ENCODE measurements at regions not wholly inside any gene's neighbourhood (a gene's known extent, or its start where the extent isn't known, plus 50 kb on each side); places are given as distances from the start of the nearest gene placed in this dataset.

DNA sequence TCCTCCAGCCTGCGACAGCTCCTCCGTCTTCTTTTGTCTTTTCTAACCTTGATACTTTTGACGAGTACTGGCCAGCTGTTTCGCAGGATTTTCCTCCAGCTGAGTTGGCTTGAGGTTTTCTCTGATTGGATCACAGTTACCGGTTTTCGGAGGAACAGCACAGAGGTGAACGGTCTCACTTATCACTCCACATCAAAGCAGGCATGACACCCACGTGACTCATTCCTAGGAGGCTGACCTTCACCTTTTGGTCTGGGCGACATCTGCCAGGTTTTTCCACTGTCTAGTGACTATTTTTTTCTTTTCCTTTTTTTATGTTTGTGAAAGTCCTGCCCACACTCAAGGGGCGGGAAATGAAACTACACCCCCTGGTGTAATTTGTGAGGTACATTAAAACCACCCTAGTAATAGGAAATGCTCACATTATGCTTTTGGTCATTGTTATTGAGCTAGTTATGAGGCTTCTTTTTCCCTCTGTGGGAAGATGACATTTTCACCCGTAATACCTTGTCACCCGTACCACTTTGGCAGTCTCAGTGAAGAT, 319.2 kb downstream of the GADD45G start:
- DNase-seq (ENCODE audit: insufficient read length, low spot score) (no peak), FAIRE-seq (no peak)

DNA sequence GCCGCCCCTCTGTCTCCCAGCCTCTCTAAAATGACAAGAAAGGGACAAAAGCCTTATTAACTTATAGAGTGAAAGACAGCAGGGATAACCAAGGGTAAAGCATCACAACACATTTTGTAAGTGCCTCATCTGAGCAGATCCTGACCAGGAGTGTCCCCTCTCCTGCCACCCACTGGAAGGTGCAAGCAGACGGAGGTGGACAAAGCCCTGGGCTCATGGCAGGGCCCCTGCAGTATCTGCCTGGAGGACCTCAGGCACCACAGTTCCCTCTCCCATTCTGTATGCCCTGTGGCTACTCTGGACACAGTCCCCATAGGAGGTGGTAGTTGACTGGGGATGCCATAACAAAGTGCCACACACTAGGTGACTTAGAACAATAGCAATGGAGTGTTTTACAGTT, 319.8 kb downstream of the GADD45G start:
- DNase-seq (ENCODE audit: insufficient read length, low spot score) (no peak), FAIRE-seq (no peak)

DNA sequence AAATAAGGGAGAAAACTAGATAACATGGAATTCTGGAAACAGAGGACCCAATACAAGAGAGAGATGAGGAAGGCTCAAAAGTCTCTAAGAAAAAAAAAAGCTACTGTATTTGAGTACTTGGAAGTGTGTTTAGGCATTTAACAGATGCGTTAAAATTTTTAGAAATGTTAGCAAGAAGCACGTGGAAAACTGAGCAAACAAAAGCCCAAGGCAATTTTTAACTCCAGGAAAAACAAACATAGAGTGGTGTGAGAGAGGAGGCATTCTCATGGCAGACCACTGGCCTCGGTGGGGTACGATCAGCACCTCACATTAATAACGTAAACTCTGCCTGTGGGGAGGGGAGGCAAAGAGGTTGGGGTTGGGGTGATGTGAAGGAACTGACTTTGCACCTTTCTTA, 321.4 kb downstream of the GADD45G start:
- DNase-seq (ENCODE audit: insufficient read length, low spot score), result no peak
- no peak for FAIRE-seq

DNA sequence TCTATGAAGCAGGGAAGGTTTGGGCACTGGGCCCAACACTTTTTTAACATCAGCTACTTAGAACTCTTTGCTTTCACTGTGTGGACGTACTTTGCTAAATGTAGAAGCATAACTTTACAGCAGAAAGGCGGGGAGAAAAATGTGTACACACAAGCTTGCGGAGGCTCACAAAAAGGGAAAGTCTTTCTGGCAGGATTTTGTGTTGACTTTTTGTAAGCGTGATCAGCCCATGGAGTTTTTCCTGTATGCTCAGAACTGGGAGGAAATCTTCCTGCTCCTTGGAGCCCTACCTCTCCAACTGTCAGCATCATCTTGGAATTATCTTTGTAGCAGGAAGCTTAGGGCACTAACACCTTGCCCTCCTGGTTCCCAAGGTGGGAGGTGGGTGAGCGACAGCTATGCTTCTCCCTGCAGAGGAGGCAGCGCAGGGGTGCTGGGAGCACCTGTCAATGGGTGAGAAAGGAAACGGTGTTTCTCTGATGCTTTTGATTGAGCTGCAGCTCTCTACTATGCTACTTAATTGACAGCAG, 321.9 kb downstream of the GADD45G start:
- FAIRE-seq (no peak), DNase-seq (ENCODE audit: insufficient read length, low spot score) (no peak)

DNA sequence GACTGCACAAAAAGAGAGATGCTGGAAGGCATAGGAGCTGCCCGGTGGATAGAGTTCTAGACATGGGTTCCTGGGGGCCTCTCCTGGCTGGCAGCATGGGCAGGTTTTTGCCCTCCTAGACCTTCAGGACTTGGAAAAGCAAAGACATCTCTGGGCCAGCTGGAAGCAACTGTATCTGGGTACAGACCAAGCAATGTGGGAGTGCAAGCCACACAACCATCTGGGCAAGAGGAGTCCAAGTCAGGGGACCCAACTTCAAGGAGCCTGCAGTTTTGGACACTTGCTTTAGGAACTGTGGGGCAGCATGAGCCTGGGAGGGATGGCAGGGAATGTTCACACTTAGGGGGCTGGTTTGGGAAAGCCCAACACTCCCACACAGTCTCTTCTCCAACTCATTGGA, 323.3 kb downstream of the GADD45G start:
- DNase-seq (ENCODE audit: insufficient read length, low spot score), result no peak
- no peak for FAIRE-seq

DNA sequence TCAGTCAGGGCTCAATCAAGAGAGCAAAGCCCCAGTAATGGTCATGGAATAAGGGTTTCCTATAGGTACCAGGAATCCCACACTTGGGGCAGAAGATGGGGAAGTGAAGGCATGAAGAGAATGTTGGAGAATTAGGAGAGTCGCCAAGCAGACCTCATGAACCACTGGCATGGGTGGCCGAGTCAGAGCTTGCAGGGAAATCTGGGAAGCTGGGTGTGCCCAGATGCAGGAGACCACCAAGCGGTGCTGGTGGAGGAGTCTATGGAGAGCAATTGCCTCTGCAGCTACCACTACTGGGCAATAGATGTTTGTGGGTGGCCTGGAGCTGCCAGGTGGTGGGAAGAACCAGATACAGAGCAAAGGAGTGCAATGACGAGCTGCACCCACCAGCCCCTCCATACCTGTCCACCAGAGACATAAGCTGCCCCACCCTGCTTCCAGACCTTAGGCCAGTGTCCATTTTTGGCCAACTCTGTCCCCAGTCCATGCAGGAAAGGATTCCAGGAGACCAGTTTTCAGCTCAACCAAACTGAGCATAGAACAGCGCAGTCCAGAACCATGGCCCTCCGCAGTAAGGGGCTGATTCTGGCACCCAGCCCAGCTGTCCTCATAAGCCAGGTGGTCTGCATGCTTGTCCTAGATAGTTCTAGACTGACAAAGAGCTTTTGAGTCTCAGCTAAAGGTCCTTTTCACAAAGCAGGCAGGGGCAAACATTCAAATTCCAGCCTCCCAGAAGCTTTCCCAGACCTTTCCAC, 323.9 kb downstream of the GADD45G start:
- no peak for FAIRE-seq

DNA sequence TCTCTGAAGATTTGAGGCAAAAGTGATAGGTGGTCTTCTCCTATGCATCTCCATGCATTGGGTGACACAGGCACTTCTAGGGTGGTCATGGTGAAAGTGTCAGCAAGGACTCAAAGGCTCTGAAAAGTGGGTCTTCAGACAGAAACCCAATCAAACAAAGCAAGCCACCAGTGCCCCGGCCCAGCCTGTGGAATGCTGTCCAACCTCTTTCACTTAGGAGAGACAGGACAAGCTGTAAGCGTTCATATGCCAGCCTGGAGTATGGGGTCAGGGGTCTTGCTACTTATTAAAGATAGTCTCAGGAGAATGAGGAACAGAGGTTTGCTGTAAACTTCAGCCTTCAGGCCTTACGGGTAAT, 324.5 kb downstream of the GADD45G start:
- FAIRE-seq, result no peak
- DNase-seq (ENCODE audit: insufficient read length, low spot score), result no peak

More for the DNA sequence above, 323.9 kb downstream of the GADD45G start:
- no peak for DNase-seq (ENCODE audit: insufficient read length, low spot score)

DNA sequence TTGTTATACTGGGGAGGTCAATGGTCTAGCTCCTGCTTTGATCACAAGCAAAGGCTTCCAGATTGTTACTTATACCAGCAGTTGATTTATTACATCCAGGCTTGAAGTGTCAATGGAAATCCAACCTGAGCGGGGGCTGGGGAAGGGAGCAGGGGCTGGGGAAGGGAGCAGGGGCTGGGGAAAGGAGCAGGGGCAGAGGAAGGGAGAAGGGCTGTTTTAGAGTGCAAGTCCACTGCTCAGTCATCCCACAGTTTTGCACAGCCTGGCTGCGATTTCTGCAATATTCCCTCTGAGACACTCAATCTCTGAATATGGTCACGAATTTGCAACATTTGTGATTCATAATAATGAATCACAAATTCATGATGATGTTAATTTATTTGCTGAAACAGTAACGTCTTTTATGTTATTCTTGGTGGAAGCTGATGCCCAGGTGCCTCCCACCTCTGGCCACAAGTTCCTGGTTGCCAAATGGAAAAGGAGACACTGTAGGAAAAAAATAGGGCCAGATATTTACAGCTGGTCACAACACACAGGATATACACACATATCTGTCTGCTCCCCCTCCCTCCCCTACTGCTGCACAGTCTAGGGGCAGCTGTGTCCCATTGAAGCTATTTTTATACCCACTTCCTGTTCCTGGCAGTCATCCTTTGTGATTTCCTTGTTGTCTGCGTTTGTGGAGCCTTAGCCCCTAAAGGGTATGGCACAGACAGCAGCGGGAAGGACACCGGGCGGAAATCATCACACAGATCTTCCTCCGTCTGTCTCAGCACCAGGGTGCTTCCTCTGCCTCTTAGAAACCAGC, 325.1 kb downstream of the GADD45G start:
- no peak for DNase-seq (ENCODE audit: insufficient read length, low spot score)
- FAIRE-seq, result no peak

DNA sequence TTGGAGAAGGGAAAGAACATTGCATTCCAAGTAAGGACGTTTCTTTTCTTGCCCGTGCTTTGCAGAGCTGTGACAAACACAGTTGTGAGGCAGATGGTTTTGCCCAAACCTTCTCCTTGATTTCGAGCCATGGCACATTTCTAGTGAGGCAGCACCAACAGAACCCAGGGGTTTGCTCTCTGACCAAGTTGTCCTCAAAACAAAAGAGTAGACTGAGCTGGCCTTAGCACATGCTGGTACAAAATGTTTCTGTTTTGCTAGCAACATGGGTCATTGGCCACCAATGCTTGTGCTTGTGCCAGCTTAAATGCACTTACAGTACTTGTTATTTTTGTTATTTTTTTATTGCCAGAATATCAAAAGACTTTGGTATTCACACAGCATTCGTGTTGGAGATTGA, 328.8 kb downstream of the GADD45G start:
- no peak for FAIRE-seq
- no peak for DNase-seq (ENCODE audit: insufficient read length, low spot score)

DNA sequence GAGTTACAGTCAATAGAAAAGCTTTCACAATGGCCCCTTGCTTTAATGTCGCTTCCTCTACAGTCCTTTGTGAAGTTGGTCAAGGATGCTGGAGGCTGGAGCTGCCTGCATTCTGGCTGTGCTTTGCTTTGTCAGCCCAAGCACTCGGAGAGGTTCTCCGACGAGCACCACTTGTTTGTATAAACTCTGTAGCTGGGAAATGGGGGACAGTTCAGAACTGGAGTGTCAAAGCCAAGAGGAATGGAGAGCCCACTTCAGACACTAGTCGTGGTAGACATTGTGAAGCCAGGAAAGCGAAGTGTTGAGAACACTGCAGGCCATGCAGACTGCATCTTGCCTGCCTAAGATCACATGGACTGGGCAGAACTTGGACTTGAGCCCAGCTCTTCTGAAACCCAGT, 330.3 kb downstream of the GADD45G start:
- DNase-seq (ENCODE audit: insufficient read length, low spot score) (no peak), FAIRE-seq (no peak)

DNA sequence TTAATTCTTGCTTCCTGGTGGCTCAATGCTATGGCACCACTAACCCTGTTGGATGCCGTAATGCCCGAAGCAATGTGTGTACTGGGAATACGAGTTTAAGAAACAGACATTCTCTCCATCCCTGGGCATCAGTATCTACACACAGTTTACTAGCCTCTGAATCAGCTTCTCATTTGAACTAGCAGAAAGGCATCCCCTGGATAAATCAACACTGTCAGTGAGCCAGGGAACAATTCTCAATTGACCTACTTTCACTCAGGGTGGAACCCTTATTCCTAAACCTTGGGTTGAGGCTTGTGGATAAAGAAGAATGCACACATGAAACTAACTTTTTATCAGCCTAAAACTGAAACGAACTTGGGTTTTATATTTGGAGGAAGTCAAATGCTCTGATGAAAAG, 331.0 kb downstream of the GADD45G start:
- FAIRE-seq (no peak), DNase-seq (ENCODE audit: insufficient read length, low spot score) (no peak)

DNA sequence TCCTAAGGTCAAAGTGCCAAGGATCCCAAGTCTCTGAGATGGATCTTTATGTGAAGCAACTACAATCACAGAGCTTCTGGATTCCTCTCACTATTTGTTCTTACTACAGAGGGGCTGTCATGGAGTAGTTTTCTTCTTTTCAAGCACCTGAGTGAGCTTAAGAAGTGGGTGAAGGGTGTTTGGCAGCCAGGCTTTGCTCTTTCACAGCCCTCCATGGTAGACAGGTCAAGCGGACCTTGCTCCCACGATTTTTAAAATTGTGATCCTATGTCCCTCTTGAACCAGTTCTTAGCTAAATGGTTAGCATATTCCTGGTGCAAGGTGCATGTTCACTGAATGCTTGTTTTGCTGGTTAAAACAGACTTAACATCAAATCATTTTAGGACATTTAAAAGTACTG, 332.2 kb downstream of the GADD45G start:
- DNase-seq (ENCODE audit: insufficient read length, low spot score) (no peak), FAIRE-seq (no peak)

DNA sequence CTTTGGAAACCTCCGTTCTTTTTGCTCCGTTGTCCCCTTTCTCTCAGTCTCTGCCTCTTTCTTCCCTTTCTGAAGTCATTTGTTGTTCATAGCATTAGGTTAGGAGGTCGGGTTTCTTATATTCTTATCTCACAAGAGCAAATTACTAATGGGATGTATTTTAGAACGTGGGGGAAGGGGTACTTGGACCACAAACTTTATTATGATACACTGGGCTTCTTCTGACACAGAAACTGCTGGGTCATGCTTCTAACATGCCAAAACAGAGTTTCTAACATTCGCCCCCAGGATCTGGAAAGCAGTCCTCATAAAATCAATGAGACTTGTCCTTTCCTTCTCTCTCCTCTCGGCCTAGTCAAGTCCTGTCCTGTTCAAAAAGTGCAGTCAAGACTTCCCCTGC, 334.4 kb downstream of the GADD45G start:
- DNase-seq (ENCODE audit: insufficient read length, low spot score) (no peak), FAIRE-seq (no peak)

DNA sequence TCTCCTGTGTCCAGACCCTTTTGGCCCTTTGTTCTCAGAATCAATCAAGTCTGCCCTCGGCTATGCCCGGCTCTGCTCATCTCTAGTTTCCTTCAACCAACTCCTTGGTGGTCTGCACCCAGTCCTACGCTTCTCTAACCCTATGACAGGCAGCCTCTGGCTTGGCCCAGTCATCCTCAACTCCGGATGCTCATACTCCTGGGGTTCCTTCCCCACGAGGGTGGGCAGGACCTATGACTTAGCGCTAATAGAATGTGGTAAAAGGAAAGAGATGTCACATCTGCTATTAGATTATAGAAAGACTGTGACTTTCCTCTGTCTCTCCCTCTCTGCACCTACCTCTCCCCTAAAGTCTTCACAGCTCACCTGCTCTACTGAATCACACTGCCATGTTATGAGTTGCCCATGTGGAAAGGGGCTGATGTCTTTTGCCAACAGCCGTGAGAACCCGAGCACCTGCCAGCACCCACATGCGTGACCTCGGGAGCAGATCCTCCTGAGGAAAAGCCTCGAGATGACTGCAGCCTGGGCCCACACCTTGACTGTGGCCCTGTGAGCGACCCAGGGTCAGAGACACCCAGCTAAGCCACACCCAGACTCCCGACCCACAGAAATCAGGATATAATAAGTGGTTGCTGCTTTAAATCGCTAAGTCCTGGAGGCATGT, 334.9 kb downstream of the GADD45G start:
- DNase-seq (ENCODE audit: insufficient read length, low spot score) (no peak), FAIRE-seq (no peak)

DNA sequence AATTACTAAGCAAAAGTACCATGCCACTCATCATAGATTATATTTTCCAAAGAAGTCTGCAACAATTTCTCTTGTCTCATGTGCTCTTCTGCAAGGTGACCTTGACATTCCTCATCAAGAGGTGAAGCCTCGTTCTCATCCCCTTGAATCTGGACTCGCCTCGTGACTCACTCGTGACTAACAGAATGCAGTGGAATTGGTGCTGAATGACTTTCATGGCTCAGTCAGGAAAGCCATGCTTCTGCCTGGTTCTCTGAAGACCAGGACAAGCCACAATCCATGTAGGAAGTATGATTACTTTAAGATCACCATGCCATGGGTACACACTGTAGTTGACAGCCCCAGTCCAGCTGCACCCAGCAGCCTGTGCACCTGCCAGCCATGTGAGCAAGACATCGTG, 335.8 kb downstream of the GADD45G start:
- no peak for FAIRE-seq
- DNase-seq (ENCODE audit: insufficient read length, low spot score), result no peak

DNA sequence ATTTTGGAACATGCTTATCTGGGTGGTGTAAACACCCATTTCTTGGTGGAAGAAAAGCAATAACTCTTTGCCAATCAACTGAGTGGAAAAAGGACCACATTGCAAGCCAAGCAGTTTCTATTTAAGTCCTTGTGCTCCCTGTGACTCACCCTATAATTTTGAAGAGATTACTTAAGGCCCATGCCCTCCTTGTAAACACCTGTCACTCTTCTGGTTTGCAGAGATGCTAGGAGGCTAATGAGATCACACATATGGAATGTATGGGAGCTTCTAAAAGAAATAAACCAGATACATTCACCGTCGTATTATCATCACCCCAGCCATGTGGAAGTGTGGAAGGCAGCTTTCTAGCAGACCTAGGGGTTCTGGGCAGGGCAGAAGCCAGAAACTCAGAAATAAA, 337.1 kb downstream of the GADD45G start:
- FAIRE-seq (no peak), DNase-seq (ENCODE audit: insufficient read length, low spot score) (no peak)

DNA sequence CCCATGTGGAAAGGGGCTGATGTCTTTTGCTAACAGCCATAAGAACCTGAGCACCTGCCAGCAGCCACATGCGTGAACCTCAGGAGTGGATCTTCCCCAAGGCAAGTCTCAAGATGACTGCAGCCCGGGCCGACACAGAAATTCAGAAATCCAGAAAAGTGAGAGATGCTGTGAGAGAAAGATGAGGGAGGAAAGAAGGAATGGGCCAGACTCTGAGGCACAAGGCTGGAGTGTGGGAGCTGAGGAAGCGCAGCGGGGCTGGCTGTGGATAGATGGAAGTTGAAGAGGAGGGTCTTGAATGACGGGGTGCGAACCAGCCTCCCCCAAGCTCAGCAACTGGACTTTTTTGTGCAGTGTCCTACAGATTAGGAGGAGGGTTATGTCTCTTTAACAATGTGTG, 337.8 kb downstream of the GADD45G start:
- DNase-seq (ENCODE audit: insufficient read length, low spot score) (no peak), FAIRE-seq (no peak)

DNA sequence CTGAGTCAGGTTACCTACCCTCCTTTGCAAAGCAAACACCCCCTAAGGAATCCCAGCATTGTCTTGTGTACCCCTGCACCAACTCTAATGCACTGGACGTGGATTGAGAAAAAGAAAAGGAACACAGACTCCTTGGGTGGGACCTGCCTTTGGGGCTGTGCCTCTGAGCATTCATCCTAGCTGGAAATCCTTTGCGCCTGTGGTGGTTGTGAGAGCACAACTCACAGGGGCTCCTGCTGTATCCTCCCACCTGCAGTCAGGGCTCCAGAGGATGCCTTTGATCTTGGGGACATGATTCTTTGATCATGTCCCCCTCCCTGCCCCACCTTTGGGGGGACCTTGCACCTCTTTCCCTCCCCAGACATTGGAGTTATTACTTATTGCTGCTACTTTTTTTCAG, 338.5 kb downstream of the GADD45G start:
- FAIRE-seq (no peak), DNase-seq (ENCODE audit: insufficient read length, low spot score) (no peak)

DNA sequence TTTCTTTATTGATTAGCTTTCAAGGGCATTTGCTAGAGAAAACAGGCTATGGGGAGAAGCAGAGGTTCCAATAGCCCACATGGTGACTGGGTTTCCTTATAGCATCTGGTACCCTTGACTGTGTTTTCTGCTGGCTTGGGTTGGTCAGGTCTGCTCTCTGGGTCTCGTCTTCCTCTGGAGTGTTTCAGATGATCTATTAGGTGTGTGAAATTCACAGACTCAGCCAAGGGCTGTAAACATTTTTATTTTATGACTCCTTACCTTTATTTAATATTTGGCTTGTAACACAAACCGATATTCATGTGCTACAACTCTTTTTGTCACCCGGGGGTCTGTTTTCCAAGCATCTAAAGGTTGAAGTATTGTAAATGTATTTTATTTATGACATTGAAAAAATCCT, 338.9 kb downstream of the GADD45G start:
- no peak for FAIRE-seq
- no peak for DNase-seq (ENCODE audit: insufficient read length, low spot score)

DNA sequence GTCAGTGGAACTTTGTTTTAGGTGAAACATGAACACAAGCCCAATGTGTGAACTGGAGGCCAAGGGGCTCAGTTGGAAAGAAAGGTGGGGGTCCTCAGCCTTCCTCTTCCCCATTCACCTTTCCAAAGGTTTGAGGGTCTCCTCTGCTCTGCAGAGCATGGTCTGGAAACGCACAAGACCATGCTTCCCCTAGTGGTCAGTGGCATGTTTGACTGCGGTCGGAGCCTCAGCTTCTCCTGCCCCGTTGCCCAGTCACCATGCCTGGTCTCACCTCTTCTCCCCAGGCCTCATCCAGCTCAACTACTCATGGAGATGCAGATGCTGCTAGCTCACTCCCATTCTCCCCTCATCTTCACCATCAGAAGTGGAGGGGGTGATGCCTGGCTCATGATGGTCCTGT, 340.3 kb downstream of the GADD45G start:
- FAIRE-seq, result no peak

DNA sequence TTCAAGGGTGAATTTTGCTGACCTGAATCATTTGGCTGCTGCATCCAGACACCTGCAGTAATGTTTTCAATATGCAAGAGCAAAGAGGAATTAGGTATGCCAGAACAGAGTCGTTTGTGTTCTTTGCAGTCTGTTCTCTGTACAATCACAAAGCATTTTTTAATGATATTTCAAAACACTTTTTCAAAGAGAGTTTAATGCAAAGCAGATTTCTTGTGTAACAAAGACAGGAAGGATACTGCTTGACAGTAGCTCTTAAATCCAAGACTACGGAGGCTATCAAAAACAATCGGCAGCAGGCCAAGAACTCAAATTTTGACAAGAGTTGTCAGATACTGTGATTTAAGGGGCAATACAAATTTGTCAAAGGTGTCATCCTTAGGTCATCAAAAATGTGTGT, 341.9 kb downstream of the GADD45G start:
- DNase-seq (ENCODE audit: insufficient read length, low spot score) (no peak), FAIRE-seq (no peak)

More for the DNA sequence above, 340.3 kb downstream of the GADD45G start:
- DNase-seq (ENCODE audit: insufficient read length, low spot score), result no peak
